B cell (primary cell): ENCODE measurements at regions not wholly inside any gene's neighbourhood (a gene's known extent, or its start where the extent isn't known, plus 50 kb on each side); places are given as distances from the start of the nearest gene placed in this dataset.
A peak's percentile ranks its signal among the peaks of the same experiment; 100 is the strongest.

Experiments used
- ATAC-seq: fragments of 200-7000 bp; cut with Tn5 transposase; one replicate; pipeline ENCODE4 v1.10.0; 2021; ENCODE audit warnings: low read depth, mild to moderate bottlenecking, moderate number of reproducible peaks, moderate library complexity
- CTCF ChIA-PET: fragments of 350-600 bp; sonication (Branson Sonifier 250); formaldehyde crosslinking; loops from one replicate; lab custom pipeline; 2021; ENCODE audit warnings: antibody characterized with exemption, inconsistent platforms; lab: Charles Lee
- POLR2A ChIA-PET: fragments of 350-600 bp; sonication (Branson Sonifier 250); formaldehyde crosslinking; loops from one replicate; lab custom pipeline; 2021; ENCODE audit warnings: antibody characterized with exemption; lab: Charles Lee
- DNase-seq: peaks from one replicate; pipeline ENCODE4 v3.0.0; 2013
- H2AFZ ChIP-seq: 2 replicates; pipeline ENCODE4 v1.6.1; 2012; ENCODE audit warnings: mild to moderate bottlenecking, low read depth, low read length; ENCODE audit not compliant: insufficient read depth, poor library complexity, severe bottlenecking
- H3K27ac ChIP-seq, 2 donors: 1 replicate in 1 of 2; 2 replicates in 1 of 2; pipeline ENCODE4 v1.5.1; 2012 to 2013; ENCODE audit warnings: low read length in 2 of 2, mild to moderate bottlenecking in 2 of 2, moderate library complexity in 1 of 2
- H3K27me3 ChIP-seq, 4 experiments: fragments of 200-600 bp in 1 of 4; sonication (generic) in 1 of 4; replicated peaks in 1 of 4; 1 replicate in 2 of 4; 2 replicates in 2 of 4; pipeline versions ENCODE4 v1.6.1 to v1.7.0; 2013 to 2016; ENCODE audit warnings: low read length in 3 of 4, mild to moderate bottlenecking in 2 of 4, mixed read lengths in 1 of 4, moderate library complexity in 1 of 4; ENCODE audit not compliant: insufficient read depth in 4 of 4, control insufficient read depth in 3 of 4; ENCODE audit errors: control extremely low read depth in 1 of 4
- H3K36me3 ChIP-seq, 2 experiments: replicated peaks in 1 of 2; 1 replicate in 1 of 2; 2 replicates in 1 of 2; pipeline versions ENCODE4 v1.6.1 to v1.7.1; 2013; ENCODE audit warnings: low read length in 1 of 2; ENCODE audit not compliant: insufficient read depth in 2 of 2, control insufficient read depth in 1 of 2; ENCODE audit errors: control extremely low read depth in 1 of 2, extremely low read depth in 1 of 2
- H3K4me1 ChIP-seq, 2 donors: fragments of 200-600 bp in 1 of 2; sonication (generic) in 1 of 2; 1 replicate in 1 of 2; 2 replicates in 1 of 2; pipeline versions ENCODE4 v1.5.1 to v1.6.1; 2013 to 2017; ENCODE audit warnings: low read length in 2 of 2; ENCODE audit not compliant: control insufficient read depth in 2 of 2, insufficient read depth in 2 of 2
- H3K4me2 ChIP-seq: replicated peaks from 2 replicates; pipeline ENCODE3; 2012; ENCODE audit warnings: mild to moderate bottlenecking, low read depth, low read length; ENCODE audit not compliant: poor library complexity, severe bottlenecking
- H3K4me3 ChIP-seq, 5 experiments: fragments of 200-600 bp in 1 of 5; sonication (generic) in 1 of 5; 1 replicate in 3 of 5; 2 replicates in 2 of 5; pipeline versions ENCODE4 v1.5.1 to v1.7.0; 2011 to 2016; ENCODE audit warnings: low read length in 4 of 5, mild to moderate bottlenecking in 4 of 5, low read depth in 2 of 5, control low read depth in 1 of 5, moderate library complexity in 1 of 5; ENCODE audit not compliant: insufficient read depth in 1 of 5; ENCODE audit errors: control extremely low read depth in 1 of 5, extremely low read depth in 1 of 5
- H3K79me2 ChIP-seq: fragments of 200-600 bp; sonication (generic); one replicate; pipeline ENCODE4 v1.6.0; 2016; ENCODE audit warnings: low read length; ENCODE audit not compliant: control insufficient read depth, insufficient read depth
- H3K9ac ChIP-seq: fragments of 200-600 bp; sonication (generic); 2 replicates; pipeline ENCODE4 v1.6.1; 2017; ENCODE audit warnings: mild to moderate bottlenecking, low read length, moderate library complexity
- H3K9me3 ChIP-seq, 3 donors: one replicate each; pipeline versions ENCODE4 v1.6.1 to v1.7.1; 2013; ENCODE audit warnings: low read length in 2 of 3; ENCODE audit not compliant: control insufficient read depth in 2 of 3, insufficient read depth in 1 of 3; ENCODE audit errors: control extremely low read depth in 1 of 3
- H4K20me1 ChIP-seq: 2 replicates; pipeline ENCODE4 v1.6.0; 2012; ENCODE audit warnings: mild to moderate bottlenecking, low read length; ENCODE audit not compliant: insufficient read depth, control insufficient read depth, poor library complexity, severe bottlenecking
- H3K27ac Mint-ChIP-seq: one replicate; pipeline ENCODE4 v1.8.0; 2021; ENCODE audit warnings: mixed read lengths
- H3K27me3 Mint-ChIP-seq: one replicate; pipeline ENCODE4 v1.8.0; 2021; ENCODE audit warnings: mixed read lengths
- H3K4me1 Mint-ChIP-seq: one replicate; pipeline ENCODE4 v1.8.0; 2021; ENCODE audit warnings: mixed read lengths
- H3K4me3 Mint-ChIP-seq: one replicate; pipeline ENCODE4 v1.8.0; 2021; ENCODE audit warnings: mixed read lengths
- H3K9me3 Mint-ChIP-seq: one replicate; pipeline ENCODE4 v1.8.0; 2022; ENCODE audit warnings: mixed read lengths; ENCODE audit not compliant: insufficient read depth
- CTCF ChIP-seq: fragments of 200-600 bp; IDR thresholded peaks from one replicate; pipeline ENCODE4 v1.8.0; 2022; ENCODE audit warnings: antibody characterized with exemption, mild to moderate bottlenecking
- EZH2 ChIP-seq: IDR thresholded peaks from 2 replicates; pipeline ENCODE4 v1.6.1; 2012; ENCODE audit warnings: borderline replicate concordance, low read depth, mild to moderate bottlenecking, moderate library complexity, low read length; ENCODE audit not compliant: insufficient read depth, poor library complexity, severe bottlenecking
- WGBS: methylation state at CpG from one replicate; pipeline ENCODE4 v1.1.5; 2013; ENCODE audit warnings: missing lambda C conversion rate; ENCODE audit not compliant: insufficient coverage; 5-methylcytosine and 5-hydroxymethylcytosine counted together
- intact Hi-C: fragments of 100-400 bp; cut with micrococcal nuclease; formaldehyde crosslinking; loops from one replicate; pipeline ENCODE4 v1.10.0; 2022

- Histone ChIP-seq H3K79me2 (no peaks in the 10 kb centered on the region), H4K20me1 (no peaks in the 10 kb centered on the region), H3K4me2 (no peak overlapping the region), H3K27me3 (no peaks in the 10 kb centered on the region), H2AFZ (no peak overlapping the region), H3K4me1 (peaks cover 16 to 22% of the 10 kb centered on the region in 2 donors), H3K9me3 (no peaks in the 10 kb centered on the region), H3K4me3 (no peak overlapping the region), H3K27ac (no peak overlapping the region), H3K36me3 (no peaks in the 10 kb centered on the region), H3K9ac (no peak overlapping the region)
- Mint-ChIP-seq H3K9me3 (no peaks in the 10 kb centered on the region), H3K27me3 (no peaks in the 10 kb centered on the region), H3K4me1 (peaks cover 30% of the 10 kb centered on the region), H3K27ac (no peak overlapping the region), H3K4me3 (no peak overlapping the region)
- no peak for DNase-seq
- CTCF ChIA-PET: interaction anchor here (1.2 to 3.2 kb wide), 2 partner anchors 143 to 550 kb away, joined by 6 to 11 read pairs; no protein-coding TSS in a partner anchor
- POLR2A ChIA-PET: interaction anchor here (0.7 kb wide), 1 partner anchor 164 kb away, joined by 3 read pairs; no protein-coding TSS in a partner anchor
- no peak for ATAC-seq
- no CpG with 5 or more reads among the region's 5 CpGs for WGBS
- intact Hi-C loops: loop anchor here (5.0 kb wide), 1 partner anchor 608 kb away; no protein-coding TSS in a partner anchor
- no peak for TF ChIP-seq CTCF
- TF ChIP-seq EZH2: no peak
Observed at GRCh38 chr1:59149435-59149834, 147.5 kb upstream of the FGGY start.

GRCh38 chr1:59150577-59151386 lies 146.1 kb upstream of the FGGY start:
- no peaks in the 10 kb centered on the region for H3K27me3 ChIP-seq
- H3K4me2 ChIP-seq: peak overlapping the region; percentile 21
- 29% methylated on average over 3 of the region's 4 CpGs for WGBS
- H3K36me3 ChIP-seq: no peaks in the 10 kb centered on the region
- H3K4me3 Mint-ChIP-seq: no peak overlapping the region
- H3K9me3 Mint-ChIP-seq: no peaks in the 10 kb centered on the region
- no peaks in the 10 kb centered on the region for H3K9me3 ChIP-seq
- H4K20me1 ChIP-seq: no peaks in the 10 kb centered on the region
- CTCF ChIA-PET: interaction anchor here (1.6 kb wide), 2 partner anchors 139 to 548 kb away, joined by 3 to 4 read pairs; no protein-coding TSS in a partner anchor
- H3K27ac Mint-ChIP-seq: peak overlapping the region; percentile 2
- peaks cover 16 to 22% of the 10 kb centered on the region in 2 donors for H3K4me1 ChIP-seq
- no peak overlapping the region for H3K4me3 ChIP-seq
- H3K79me2 ChIP-seq: no peaks in the 10 kb centered on the region
- ATAC-seq: no peak
- peak overlapping the region; percentile 9 for H3K9ac ChIP-seq
- DNase-seq: peak; percentile 25
- H3K4me1 Mint-ChIP-seq: peaks cover 30% of the 10 kb centered on the region
- H3K27ac ChIP-seq: no peak overlapping the region
- POLR2A ChIA-PET: no interaction called here
- H3K27me3 Mint-ChIP-seq: no peaks in the 10 kb centered on the region
- intact Hi-C loops: no loop called here
- peak overlapping the region; percentile 48 for H2AFZ ChIP-seq
- TF ChIP-seq EZH2 (no peak), CTCF (no peak)
